ENCODE measurements at regions not wholly inside any gene's neighbourhood (a gene's known extent, or its start where the extent isn't known, plus 50 kb on each side); places are given as distances from the start of the nearest gene placed in this dataset.

GRCh38 chr14:56952766-56953473, 142.6 kb upstream of the OTX2 start:
- no peak for TF ChIP-seq CTCF (IDR thresholded peaks at IDR 0.05; ENCODE audit: insufficient read depth, low read length, poor library complexity, severe bottlenecking)
- no peaks in the 10 kb centered on the region for H3K36me3 ChIP-seq (ENCODE audit: control insufficient read depth, insufficient read depth, low read length)
- H3K4me3 ChIP-seq (replicated peaks; ENCODE audit: low read depth, low read length), result no peak overlapping the region
- H3K27me3 ChIP-seq (replicated peaks; ENCODE audit: control insufficient read depth, insufficient read depth, low read length), result no peaks in the 10 kb centered on the region; the same call in 1 of the 2 replicates
- no peak for DNase-seq (ENCODE audit: extremely low read depth, insufficient read length)

GRCh38 chr14:56949828-56950227, 139.5 kb upstream of the OTX2 start:
- TF ChIP-seq CTCF (IDR thresholded peaks at IDR 0.05; ENCODE audit: insufficient read depth, low read length, poor library complexity, severe bottlenecking), result no peak
- Histone ChIP-seq H3K4me3 (replicated peaks; ENCODE audit: low read depth, low read length) (no peak overlapping the region), H3K36me3 (ENCODE audit: control insufficient read depth, insufficient read depth, low read length) (no peaks in the 10 kb centered on the region), H3K27me3 (replicated peaks; ENCODE audit: control insufficient read depth, insufficient read depth, low read length) (no peaks in the 10 kb centered on the region; the same call in 1 of the 2 replicates)
- DNase-seq (ENCODE audit: extremely low read depth, insufficient read length), result no peak

- Histone ChIP-seq H3K36me3 (ENCODE audit: control insufficient read depth, insufficient read depth, low read length) (no peaks in the 10 kb centered on the region), H3K27me3 (replicated peaks; ENCODE audit: control insufficient read depth, insufficient read depth, low read length) (no peaks in the 10 kb centered on the region), H3K4me3 (replicated peaks; ENCODE audit: low read depth, low read length) (no peak overlapping the region)
- TF ChIP-seq CTCF (IDR thresholded peaks at IDR 0.05; ENCODE audit: insufficient read depth, low read length, poor library complexity, severe bottlenecking), result no peak
- no peak for DNase-seq (ENCODE audit: extremely low read depth, insufficient read length)
Measured at GRCh38 chr14:56945291-56945690, 135.0 kb upstream of the OTX2 start.

GRCh38 chr14:56944397-56944796, 134.1 kb upstream of the OTX2 start:
- no peak for TF ChIP-seq CTCF (IDR thresholded peaks at IDR 0.05; ENCODE audit: insufficient read depth, low read length, poor library complexity, severe bottlenecking)
- Histone ChIP-seq H3K36me3 (ENCODE audit: control insufficient read depth, insufficient read depth, low read length) (no peaks in the 10 kb centered on the region), H3K4me3 (replicated peaks; ENCODE audit: low read depth, low read length) (no peak overlapping the region), H3K27me3 (replicated peaks; ENCODE audit: control insufficient read depth, insufficient read depth, low read length) (no peaks in the 10 kb centered on the region)
- no peak for DNase-seq (ENCODE audit: extremely low read depth, insufficient read length)

- no peak for DNase-seq (ENCODE audit: extremely low read depth, insufficient read length)
- Histone ChIP-seq H3K36me3 (ENCODE audit: control insufficient read depth, insufficient read depth, low read length) (no peaks in the 10 kb centered on the region), H3K4me3 (replicated peaks; ENCODE audit: low read depth, low read length) (no peak overlapping the region), H3K27me3 (replicated peaks; ENCODE audit: control insufficient read depth, insufficient read depth, low read length) (no peaks in the 10 kb centered on the region)
- no peak for TF ChIP-seq CTCF (IDR thresholded peaks at IDR 0.05; ENCODE audit: insufficient read depth, low read length, poor library complexity, severe bottlenecking)
Measured at GRCh38 chr14:56933446-56933845, 123.2 kb upstream of the OTX2 start.

Measured in GM06990 (cell line).